GM23338 (cell line): ENCODE measurements at regions not wholly inside any gene's neighbourhood (a gene's known extent, or its start where the extent isn't known, plus 50 kb on each side); places are given as distances from the start of the nearest gene placed in this dataset.

Source experiments
- ATAC-seq: fragments of 200-7000 bp; cut with Tn5 transposase; 3 replicates; pipeline ENCODE4 v1.9.1; 2020
- DNase-seq: peaks from one replicate; pipeline ENCODE4 v3.0.0-alpha.2; 2015; ENCODE audit warnings: low spot score
- H2AFZ ChIP-seq: fragments of 200-600 bp; sonication (generic); 2 replicates; pipeline ENCODE4 v1.8.0; 2016; ENCODE audit warnings: antibody characterized with exemption, mild to moderate bottlenecking, moderate library complexity
- H3F3A ChIP-seq: fragments of 200-600 bp; sonication (generic); replicated peaks from 2 replicates; pipeline ENCODE4 v1.8.0; 2017; ENCODE audit warnings: antibody characterized with exemption, mixed run types, low read depth
- H3K27ac ChIP-seq: fragments of 200-600 bp; sonication (generic); 2 replicates; pipeline ENCODE4 v1.6.1; 2016; ENCODE audit warnings: low read depth
- H3K27me3 ChIP-seq: fragments of 200-600 bp; sonication (generic); 2 replicates; pipeline ENCODE4 v1.8.0; 2016; ENCODE audit warnings: mild to moderate bottlenecking, mixed run types, moderate library complexity; ENCODE audit not compliant: insufficient read depth
- H3K36me3 ChIP-seq: fragments of 200-600 bp; sonication (generic); 2 replicates; pipeline ENCODE4 v1.8.0; 2016; ENCODE audit warnings: mild to moderate bottlenecking; ENCODE audit not compliant: insufficient read depth
- H3K4me1 ChIP-seq: fragments of 200-600 bp; sonication (generic); 2 replicates; pipeline ENCODE4 v1.8.0; 2016; ENCODE audit warnings: mild to moderate bottlenecking, moderate library complexity; ENCODE audit not compliant: insufficient read depth
- H3K4me2 ChIP-seq: fragments of 200-600 bp; sonication (generic); 2 replicates; pipeline ENCODE4 v1.7.1; 2017; ENCODE audit warnings: mixed run types
- H3K4me3 ChIP-seq: fragments of 200-600 bp; sonication (generic); 2 replicates; pipeline ENCODE4 v1.6.1; 2016; ENCODE audit warnings: mixed run types
- H3K79me2 ChIP-seq: fragments of 200-600 bp; sonication (generic); replicated peaks from 2 replicates; pipeline ENCODE4 v1.8.0; 2017; ENCODE audit warnings: mild to moderate bottlenecking; ENCODE audit not compliant: insufficient read depth
- H3K9me2 ChIP-seq: fragments of 200-600 bp; sonication (generic); 2 replicates; pipeline ENCODE4 v1.8.0; 2017; ENCODE audit not compliant: insufficient read depth
- H4K20me1 ChIP-seq: fragments of 200-600 bp; sonication (generic); replicated peaks from 2 replicates; pipeline ENCODE4 v1.8.0; 2017; ENCODE audit warnings: mild to moderate bottlenecking; ENCODE audit not compliant: insufficient read depth
- H3K27ac Mint-ChIP-seq: 2 replicates; pipeline ENCODE4 v1.8.0; 2020; ENCODE audit warnings: inconsistent platforms, mild to moderate bottlenecking, moderate library complexity, mixed read lengths
- H3K27me3 Mint-ChIP-seq: 3 replicates; pipeline ENCODE4 v1.8.0; 2022; ENCODE audit warnings: low read depth, mild to moderate bottlenecking, moderate library complexity, mixed read lengths, inconsistent platforms; ENCODE audit not compliant: insufficient read depth, poor library complexity
- H3K36me3 Mint-ChIP-seq: 3 replicates; pipeline ENCODE4 v1.8.0; 2021; ENCODE audit warnings: low read depth, mild to moderate bottlenecking, inconsistent platforms, moderate library complexity, mixed read lengths
- H3K4me1 Mint-ChIP-seq: 3 replicates; pipeline ENCODE4 v1.8.0; 2020; ENCODE audit warnings: mild to moderate bottlenecking, inconsistent platforms, mixed read lengths
- H3K4me3 Mint-ChIP-seq: 3 replicates; pipeline ENCODE4 v1.8.0; 2021; ENCODE audit warnings: moderate library complexity, mild to moderate bottlenecking, inconsistent platforms, mixed read lengths
- H3K9me3 Mint-ChIP-seq: 3 replicates; pipeline ENCODE4 v1.8.0; 2020; ENCODE audit warnings: moderate library complexity, mild to moderate bottlenecking, inconsistent platforms, mixed read lengths
- CTCF ChIP-seq, 2 experiments: fragments of 200-600 bp in 1 of 2; sonication (generic) in 1 of 2; conservative IDR thresholded peaks; 2 replicates each; pipeline versions ENCODE4 v1.5.1 to v1.6.1; 2016 to 2017; ENCODE audit warnings: antibody characterized with exemption in 2 of 2, low read depth in 2 of 2, mild to moderate bottlenecking in 2 of 2, moderate library complexity in 1 of 2
- EZH2 ChIP-seq: fragments of 200-600 bp; sonication (generic); IDR thresholded peaks from one replicate; pipeline ENCODE4 v1.8.0; 2017; ENCODE audit warnings: antibody characterized with exemption, mild to moderate bottlenecking, low read depth; ENCODE audit not compliant: unreplicated experiment
- EZH2phosphoT487 ChIP-seq: fragments of 200-600 bp; sonication (generic); IDR thresholded peaks from one replicate; pipeline ENCODE4 v1.8.1; 2018; ENCODE audit warnings: antibody characterized with exemption; ENCODE audit not compliant: unreplicated experiment
- NANOG ChIP-seq: IDR thresholded peaks from 2 replicates; pipeline ENCODE4 v1.6.1; 2016; ENCODE audit warnings: antibody characterized with exemption, borderline replicate concordance
- POLR2AphosphoS5 ChIP-seq: IDR thresholded peaks from 2 replicates; pipeline ENCODE4 v1.6.1; 2016; ENCODE audit warnings: antibody characterized with exemption, low read depth
- ZNF114 ChIP-seq: fragments of 250-450 bp; sonication (Bioruptor Pico); IDR thresholded peaks from 2 replicates; pipeline ENCODE4 v1.5.0; 2020; ENCODE audit warnings: mild to moderate bottlenecking, moderate library complexity
- ZNF331 ChIP-seq: fragments of 250-450 bp; sonication (Bioruptor Pico); IDR thresholded peaks from 2 replicates; pipeline ENCODE4 v1.5.0; 2020; ENCODE audit warnings: low read depth, mild to moderate bottlenecking, moderate library complexity
- TF ChIP-seq, protein P1 (sequence below): fragments of 250-450 bp; sonication (Bioruptor Pico); IDR thresholded peaks from 2 replicates; pipeline ENCODE4 v1.5.0; 2020; ENCODE audit warnings: mild to moderate bottlenecking, moderate library complexity
- TF ChIP-seq, protein P2 (sequence below): IDR thresholded peaks from one replicate; pipeline ENCODE4 v1.6.1; 2018; ENCODE audit warnings: antibody characterized with exemption; ENCODE audit not compliant: unreplicated experiment

DNA sequence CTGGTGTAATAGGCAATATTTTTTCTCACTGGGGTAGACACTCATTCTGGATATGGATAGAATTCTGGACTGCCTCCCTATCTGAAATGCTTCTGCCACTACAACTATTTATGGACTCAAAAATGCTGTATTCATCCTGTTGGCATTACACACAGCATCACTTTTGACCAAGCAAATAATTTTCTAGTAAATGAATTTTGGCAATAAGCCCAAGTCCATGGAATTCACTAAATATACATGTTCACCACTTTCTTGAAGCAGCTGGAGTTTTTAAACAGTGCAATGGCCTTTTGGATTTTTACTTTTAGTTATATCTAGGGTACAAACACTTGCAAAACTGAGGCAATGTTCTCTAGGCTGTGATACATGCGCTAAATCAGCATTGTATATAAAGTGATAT lies 724.9 kb upstream of the EDIL3 start (continued):
- TF ChIP-seq, protein P1, sequence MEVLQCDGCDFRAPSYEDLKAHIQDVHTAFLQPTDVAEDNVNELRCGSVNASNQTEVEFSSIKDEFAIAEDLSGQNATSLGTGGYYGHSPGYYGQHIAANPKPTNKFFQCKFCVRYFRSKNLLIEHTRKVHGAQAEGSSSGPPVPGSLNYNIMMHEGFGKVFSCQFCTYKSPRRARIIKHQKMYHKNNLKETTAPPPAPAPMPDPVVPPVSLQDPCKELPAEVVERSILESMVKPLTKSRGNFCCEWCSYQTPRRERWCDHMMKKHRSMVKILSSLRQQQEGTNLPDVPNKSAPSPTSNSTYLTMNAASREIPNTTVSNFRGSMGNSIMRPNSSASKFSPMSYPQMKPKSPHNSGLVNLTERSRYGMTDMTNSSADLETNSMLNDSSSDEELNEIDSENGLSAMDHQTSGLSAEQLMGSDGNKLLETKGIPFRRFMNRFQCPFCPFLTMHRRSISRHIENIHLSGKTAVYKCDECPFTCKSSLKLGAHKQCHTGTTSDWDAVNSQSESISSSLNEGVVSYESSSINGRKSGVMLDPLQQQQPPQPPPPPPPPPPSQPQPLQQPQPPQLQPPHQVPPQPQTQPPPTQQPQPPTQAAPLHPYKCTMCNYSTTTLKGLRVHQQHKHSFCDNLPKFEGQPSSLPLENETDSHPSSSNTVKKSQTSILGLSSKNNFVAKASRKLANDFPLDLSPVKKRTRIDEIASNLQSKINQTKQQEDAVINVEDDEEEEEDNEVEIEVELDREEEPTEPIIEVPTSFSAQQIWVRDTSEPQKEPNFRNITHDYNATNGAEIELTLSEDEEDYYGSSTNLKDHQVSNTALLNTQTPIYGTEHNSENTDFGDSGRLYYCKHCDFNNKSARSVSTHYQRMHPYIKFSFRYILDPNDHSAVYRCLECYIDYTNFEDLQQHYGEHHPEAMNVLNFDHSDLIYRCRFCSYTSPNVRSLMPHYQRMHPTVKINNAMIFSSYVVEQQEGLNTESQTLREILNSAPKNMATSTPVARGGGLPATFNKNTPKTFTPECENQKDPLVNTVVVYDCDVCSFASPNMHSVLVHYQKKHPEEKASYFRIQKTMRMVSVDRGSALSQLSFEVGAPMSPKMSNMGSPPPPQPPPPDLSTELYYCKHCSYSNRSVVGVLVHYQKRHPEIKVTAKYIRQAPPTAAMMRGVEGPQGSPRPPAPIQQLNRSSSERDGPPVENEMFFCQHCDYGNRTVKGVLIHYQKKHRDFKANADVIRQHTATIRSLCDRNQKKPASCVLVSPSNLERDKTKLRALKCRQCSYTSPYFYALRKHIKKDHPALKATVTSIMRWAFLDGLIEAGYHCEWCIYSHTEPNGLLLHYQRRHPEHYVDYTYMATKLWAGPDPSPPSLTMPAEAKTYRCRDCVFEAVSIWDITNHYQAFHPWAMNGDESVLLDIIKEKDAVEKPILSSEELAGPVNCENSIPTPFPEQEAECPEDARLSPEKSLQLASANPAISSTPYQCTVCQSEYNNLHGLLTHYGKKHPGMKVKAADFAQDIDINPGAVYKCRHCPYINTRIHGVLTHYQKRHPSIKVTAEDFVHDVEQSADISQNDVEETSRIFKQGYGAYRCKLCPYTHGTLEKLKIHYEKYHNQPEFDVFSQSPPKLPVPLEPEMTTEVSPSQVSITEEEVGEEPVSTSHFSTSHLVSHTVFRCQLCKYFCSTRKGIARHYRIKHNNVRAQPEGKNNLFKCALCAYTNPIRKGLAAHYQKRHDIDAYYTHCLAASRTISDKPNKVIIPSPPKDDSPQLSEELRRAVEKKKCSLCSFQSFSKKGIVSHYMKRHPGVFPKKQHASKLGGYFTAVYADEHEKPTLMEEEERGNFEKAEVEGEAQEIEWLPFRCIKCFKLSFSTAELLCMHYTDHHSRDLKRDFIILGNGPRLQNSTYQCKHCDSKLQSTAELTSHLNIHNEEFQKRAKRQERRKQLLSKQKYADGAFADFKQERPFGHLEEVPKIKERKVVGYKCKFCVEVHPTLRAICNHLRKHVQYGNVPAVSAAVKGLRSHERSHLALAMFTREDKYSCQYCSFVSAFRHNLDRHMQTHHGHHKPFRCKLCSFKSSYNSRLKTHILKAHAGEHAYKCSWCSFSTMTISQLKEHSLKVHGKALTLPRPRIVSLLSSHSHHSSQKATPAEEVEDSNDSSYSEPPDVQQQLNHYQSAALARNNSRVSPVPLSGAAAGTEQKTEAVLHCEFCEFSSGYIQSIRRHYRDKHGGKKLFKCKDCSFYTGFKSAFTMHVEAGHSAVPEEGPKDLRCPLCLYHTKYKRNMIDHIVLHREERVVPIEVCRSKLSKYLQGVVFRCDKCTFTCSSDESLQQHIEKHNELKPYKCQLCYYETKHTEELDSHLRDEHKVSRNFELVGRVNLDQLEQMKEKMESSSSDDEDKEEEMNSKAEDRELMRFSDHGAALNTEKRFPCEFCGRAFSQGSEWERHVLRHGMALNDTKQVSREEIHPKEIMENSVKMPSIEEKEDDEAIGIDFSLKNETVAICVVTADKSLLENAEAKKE (CRISPR knock-in tag): no peak
- TF ChIP-seq CTCF (conservative IDR thresholded peaks at IDR 0.05; ENCODE audit: low read depth in 2 of 2) (no peak), ZNF114 (CRISPR knock-in tag) (no peak), EZH2phosphoT487 (no peak), EZH2 (no peak), POLR2AphosphoS5 (no peak), NANOG (no peak), ZNF331 (CRISPR knock-in tag) (no peak)

DNA sequence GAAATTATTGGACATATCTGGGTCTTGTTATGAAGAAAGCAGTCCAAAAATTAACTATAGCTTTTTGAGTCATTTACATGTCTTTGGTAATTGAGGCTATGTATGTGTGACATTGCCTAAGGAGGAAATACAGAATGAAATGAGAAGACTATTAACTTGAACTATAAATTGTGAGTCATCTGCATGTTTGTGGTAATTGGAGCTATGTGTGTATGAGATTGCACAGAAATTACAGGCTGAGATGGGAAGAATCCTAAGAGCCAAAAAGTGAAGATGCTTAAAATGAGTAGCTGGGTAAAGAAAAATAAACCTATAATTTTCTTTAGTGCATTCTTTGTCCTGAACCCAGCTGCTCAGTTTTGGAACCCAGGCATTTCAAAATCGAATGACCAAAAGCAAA lies 747.6 kb upstream of the EDIL3 start:
- Mint-ChIP-seq H3K27me3 (no peaks in the 10 kb centered on the region), H3K4me1 (no peaks in the 10 kb centered on the region), H3K9me3 (no peaks in the 10 kb centered on the region), H3K4me3 (no peak overlapping the region), H3K36me3 (no peaks in the 10 kb centered on the region), H3K27ac (no peak overlapping the region)
- Histone ChIP-seq H3K36me3 (no peaks in the 10 kb centered on the region; the same call in 1 of the 2 replicates), H3K9me2 (no peaks in the 10 kb centered on the region), H3K4me3 (no peak overlapping the region), H4K20me1 (no peaks in the 10 kb centered on the region), H3K4me1 (no peaks in the 10 kb centered on the region), H3K4me2 (no peak overlapping the region), H2AFZ (no peak overlapping the region), H3K27ac (no peak overlapping the region), H3K79me2 (no peaks in the 10 kb centered on the region), H3F3A (no peaks in the 10 kb centered on the region), H3K27me3 (no peaks in the 10 kb centered on the region)
- ATAC-seq: no peak
- no peak for DNase-seq
- TF ChIP-seq, protein P2, sequence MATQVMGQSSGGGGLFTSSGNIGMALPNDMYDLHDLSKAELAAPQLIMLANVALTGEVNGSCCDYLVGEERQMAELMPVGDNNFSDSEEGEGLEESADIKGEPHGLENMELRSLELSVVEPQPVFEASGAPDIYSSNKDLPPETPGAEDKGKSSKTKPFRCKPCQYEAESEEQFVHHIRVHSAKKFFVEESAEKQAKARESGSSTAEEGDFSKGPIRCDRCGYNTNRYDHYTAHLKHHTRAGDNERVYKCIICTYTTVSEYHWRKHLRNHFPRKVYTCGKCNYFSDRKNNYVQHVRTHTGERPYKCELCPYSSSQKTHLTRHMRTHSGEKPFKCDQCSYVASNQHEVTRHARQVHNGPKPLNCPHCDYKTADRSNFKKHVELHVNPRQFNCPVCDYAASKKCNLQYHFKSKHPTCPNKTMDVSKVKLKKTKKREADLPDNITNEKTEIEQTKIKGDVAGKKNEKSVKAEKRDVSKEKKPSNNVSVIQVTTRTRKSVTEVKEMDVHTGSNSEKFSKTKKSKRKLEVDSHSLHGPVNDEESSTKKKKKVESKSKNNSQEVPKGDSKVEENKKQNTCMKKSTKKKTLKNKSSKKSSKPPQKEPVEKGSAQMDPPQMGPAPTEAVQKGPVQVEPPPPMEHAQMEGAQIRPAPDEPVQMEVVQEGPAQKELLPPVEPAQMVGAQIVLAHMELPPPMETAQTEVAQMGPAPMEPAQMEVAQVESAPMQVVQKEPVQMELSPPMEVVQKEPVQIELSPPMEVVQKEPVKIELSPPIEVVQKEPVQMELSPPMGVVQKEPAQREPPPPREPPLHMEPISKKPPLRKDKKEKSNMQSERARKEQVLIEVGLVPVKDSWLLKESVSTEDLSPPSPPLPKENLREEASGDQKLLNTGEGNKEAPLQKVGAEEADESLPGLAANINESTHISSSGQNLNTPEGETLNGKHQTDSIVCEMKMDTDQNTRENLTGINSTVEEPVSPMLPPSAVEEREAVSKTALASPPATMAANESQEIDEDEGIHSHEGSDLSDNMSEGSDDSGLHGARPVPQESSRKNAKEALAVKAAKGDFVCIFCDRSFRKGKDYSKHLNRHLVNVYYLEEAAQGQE: no peak
